KG1 (cell line): ENCODE measurements at regions not wholly inside any gene's neighbourhood (a gene's known extent, or its start where the extent isn't known, plus 50 kb on each side); places are given as distances from the start of the nearest gene placed in this dataset.
"Not testable (repeated sequence)": the region's sequence is repeated elsewhere in the genome, so short reads cannot be mapped to it uniquely, and the experiment has no call there.

Experiments
- DNase-seq: peaks from one replicate; lab custom pipeline; 2025; lab: John Stamatoyannopoulos, UW

DNA sequence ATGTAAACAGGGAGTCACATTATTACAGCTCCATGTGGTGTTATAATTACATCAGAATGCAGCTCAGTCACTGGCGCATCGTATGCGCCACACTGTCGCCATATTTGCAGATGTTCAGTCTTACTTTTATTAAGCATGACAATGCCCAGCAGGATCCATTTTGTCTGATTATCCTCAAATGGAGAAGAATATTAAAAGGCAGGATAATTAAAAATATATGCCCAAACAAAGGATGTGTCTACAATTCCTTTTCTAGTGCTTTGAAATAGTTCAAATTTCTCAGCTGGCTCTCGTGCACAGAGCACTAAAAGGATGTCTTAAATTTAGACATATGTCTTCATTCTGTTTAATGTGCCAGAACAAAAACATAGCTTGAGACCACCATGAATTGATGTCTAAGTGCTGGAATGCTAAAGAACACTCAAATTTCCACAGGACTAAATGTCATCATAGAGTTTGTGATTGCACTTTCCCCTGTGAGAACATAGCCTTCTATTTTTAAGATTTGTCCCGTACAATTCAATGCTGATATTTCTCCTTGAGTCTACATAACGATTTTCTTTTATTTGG is 168.0 kb downstream of the DKK1 start:
- no peak for DNase-seq

DNA sequence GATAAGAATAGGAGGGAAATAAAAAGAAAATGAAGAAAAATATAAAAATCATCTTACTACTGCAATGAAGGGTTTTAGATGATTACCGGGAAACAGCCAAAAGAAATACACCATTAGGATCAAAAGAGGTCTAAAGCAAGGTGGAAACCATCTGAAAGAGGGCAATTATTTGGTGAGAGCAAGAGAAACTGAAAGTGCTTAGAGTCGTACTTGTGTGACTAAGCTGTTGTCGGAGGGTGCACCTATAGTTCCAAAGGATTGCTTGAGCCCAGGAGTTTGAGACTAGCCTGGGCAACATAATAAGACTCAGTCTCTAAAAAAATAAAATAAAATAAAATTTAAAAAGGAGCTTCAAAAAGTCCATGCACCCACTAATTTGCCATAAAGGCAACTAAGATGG is 169.5 kb downstream of the DKK1 start:
- DNase-seq, result no peak

DNA sequence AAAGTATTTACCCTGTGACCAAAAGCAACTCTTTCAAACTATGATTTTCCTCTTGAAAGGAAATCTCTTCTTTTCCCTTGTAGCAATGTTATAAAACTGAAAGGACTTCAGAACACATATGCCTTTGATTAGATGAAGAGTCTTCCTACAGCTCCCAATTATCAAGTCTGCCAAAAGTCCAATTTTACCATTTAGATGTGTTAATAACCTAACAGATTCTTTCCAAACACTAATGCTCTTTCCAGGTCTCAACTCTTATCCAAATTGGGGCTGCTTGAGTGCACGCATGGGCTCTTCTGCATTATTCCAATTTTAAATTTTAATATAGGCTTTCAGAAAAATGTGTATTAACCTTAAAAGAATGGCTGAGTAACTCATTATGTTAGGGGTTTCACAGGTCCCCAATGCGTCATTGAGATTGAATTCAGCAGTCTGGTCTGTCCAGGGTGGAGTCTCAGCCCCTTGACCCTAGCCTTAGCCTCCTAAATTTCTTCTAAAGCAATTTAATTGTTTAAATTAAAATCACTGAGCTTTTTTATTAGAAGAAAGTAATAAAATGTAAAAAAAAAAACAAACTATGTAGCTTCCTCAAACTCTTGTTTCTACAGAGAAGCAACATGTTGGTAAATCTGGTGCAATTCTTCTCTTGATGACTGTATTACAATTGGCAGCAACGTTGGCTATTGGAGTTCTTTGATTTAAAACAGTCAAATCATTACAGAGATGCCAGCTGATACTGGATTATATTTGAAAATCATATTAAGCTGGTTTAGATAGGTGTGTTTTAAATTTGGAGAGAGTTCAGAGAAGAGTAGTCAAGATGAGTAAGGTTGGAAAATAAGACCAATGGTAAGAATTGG is 170.4 kb downstream of the DKK1 start:
- no peak for DNase-seq

DNA sequence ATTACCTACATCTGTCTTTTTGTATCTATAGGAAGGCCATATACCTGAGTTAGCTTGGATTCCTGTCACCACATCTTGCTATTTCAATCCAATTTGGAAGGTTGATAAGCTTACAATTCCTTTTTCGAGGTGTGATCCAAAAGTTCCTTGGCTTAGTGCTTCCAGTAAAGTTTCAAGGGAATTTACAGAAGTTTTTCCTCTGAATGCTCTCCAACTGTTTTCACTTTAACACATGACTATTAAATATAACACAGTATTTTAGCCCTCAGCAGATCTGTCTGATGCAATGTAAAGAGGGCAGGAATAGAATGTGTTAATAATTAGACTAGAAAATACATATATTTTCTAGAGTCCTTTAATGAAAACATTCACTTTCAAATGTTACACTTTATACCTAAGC is 171.4 kb downstream of the DKK1 start:
- DNase-seq, result no peak

DNA sequence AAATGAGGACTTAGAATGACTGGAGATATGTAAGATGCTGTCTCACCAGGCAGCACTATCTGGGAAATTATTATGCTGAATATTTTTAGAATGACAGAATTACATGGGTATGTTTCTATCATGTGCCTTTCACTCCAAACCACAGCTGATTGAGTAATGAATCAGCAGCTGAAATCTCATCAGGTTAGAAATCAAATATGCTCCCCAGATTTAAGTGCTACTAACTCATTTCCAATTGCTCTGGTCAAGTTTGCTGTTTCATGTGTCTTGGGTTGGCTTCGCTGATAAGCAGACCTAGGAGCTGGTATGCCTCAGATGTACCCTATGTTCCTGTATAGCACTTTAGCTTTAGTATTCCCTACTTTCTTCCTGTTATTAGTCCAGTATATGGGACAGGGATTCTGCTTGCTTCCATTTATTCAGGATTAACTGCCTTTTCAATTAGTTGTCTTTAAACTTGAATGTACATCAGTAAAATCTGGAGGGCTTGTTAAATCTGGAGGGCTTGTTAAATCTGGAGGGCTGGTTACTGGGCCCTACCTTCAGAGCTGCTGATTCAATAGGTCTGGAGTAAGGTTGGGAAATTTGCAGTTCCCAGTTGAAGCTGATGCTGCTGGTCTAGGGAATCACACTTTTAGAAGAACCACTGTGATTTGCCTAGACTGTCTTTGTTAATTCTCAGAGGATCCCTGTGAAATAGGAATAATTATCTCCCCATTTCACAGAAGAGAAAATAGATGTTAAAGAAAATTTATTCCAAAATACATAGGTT is 172.9 kb downstream of the DKK1 start:
- DNase-seq, result no peak

DNA sequence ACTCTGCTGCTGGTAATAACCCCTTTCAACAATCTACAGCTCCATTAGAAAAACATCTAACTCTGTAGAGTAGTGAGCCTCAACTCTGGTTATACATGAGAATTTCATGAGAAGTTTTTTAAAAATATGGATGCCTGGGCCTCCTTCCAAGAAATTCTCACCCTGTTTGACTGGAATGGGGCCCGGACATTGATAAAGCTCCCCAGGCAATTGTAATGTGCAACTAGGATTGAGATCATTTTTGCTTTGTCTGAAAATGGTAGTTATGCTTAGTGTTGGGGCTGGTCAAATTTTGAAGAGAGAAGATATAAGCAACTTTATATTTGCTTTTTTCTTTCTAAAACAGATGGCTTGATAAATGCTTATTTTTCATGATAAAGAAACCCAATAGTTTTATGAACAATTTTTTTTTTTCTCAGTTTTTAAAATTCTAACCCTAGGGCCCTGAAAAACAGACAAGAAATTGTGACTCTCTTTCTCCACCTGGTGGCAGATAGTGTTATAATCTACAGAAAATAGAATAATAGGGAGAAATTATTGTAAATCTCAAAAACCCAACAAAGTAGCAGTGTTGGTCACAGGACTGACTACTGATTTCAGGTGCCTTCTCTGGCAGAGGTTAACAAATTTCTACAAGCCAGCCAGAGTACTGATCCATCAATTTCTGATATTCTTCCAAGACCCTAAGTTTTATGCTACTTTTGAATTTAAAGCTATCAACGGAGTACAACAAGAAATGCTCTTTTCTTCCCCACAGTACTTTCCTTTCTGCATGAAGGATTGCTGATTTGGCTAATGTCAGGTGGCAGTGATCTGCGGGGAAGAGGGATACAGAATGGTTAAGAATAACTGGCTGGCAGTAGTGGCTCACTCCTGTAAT is 174.8 kb downstream of the DKK1 start:
- no peak for DNase-seq

DNA sequence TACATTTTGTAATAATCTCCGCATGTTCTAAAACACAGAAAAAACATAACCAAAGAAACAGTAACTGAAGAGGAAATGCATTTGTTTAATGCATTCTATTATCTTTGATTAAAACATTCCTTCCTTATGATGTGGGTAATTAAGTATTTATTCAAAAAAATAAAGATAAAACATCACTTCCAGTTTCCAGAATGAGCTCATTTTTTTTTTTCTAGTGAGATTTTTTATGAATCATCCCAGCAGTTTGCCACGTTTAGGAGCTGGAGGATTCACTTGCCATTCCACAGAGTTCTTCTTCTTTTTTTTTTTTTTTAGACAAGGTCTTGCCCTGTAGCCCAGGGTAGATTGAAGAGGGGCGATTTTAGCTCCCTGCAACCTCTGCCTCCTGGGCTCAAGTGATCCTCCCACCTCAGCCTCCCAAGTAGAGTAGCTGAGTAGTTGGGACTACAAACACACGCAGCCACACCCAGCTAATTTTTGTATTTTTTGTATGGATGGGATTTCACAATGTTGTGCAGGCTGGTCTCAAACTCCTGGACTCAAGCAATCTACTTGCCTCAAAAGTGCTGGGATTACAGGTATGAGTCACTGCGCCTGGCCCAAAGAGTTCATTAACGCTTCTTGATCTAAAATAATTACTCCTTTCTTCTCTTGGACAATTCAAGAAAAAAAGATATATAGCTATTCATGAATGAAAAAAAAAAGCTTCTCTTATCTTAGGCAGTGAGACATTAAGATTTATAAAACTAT is 177.3 kb downstream of the DKK1 start:
- DNase-seq, result no peak

DNA sequence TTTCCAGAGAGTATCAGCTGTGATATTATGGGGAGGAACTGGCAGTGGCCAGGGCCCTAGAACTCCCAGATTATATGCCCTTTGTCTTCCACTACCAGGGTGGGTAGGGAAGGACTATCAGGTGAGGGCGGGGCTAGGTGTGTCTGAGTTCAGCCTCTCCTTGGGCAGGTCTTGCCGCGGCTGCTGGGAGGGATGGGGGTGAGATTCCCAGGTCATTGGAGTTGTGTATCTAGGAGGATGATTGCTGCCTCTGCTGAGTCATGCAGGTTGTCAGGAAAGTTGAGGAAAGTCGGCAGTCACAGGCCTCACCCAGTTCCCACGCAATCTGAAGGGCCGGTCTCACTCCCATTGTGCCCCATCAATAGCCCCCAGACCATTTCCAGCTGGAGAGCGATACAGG is 185.2 kb downstream of the DKK1 start:
- DNase-seq, result no peak

DNA sequence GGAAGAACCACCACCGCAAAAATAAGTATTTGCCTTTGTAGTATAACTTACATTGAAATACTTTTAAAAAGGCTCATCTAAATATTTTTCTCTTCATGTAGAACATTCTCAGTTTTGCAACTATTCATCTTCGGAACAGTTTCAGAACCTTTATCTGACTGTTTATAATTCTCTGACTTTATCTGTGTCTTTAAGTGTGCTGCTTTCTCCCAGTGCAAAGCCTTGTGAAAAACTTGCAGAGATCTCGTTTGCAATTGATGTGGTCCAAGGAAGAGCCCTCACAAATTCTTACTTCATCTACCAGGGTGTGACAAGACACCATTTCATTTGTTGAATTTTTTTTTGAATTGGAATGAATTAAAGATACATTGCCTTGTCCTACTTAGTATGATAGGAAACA is 186.4 kb downstream of the DKK1 start:
- DNase-seq, result no peak

DNA sequence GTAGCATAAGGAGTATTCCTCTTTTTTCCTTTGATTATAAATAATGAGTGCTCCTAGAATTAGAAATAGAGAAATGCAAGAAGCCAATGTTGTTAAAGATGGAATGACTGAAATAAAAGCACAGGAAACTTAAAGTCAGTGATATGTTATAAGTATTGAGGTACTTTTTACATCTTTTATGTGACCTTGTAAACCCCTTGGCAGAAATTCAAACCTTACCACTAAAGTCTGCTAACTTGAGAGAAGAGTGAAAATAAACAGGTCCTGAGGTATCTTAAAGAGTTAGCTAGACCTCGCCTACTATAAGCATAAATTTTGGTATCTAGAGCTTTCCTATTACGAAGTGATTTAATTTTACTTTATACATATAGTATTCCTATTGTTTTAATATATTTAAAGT is 188.2 kb downstream of the DKK1 start:
- DNase-seq, result no peak

DNA sequence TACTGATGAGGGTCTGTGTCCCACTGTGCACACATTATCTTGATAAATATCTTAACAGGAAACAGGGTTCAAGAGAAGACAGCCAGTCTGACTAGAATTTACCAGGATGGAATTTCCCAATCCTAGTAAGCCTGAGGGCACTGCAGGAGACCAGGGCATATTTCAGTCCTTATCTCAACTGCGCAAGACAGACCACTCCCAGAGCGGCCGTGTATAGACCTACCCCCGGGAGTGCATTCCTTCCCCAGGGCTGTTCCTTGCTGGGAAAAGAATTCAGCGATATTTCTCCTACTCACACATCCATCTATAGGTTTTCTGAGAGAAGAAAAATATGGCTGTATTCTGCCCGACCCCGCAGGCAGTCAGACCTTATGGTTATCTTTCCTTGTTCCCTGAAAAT is 191.3 kb downstream of the DKK1 start:
- not testable (repeated sequence) for DNase-seq

DNA sequence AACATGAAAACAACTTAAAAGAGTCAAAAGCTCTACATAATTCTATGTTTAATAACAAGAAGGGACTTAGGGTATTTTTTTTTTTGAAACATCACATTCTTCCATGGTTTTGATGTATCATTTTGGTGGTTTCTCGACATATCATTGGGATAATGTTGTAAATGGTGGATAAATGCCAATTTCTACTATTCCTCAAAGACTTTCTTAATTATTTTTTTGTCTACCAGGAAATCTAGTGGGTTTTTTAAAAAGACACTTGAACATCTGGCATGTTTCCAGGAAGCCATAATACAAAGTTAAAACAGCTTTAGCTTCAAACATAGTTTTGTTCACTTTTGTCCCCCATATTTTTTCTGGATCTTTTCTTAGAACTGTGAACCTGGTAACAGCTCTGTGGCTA is 200.4 kb downstream of the DKK1 start:
- DNase-seq, result no peak

DNA sequence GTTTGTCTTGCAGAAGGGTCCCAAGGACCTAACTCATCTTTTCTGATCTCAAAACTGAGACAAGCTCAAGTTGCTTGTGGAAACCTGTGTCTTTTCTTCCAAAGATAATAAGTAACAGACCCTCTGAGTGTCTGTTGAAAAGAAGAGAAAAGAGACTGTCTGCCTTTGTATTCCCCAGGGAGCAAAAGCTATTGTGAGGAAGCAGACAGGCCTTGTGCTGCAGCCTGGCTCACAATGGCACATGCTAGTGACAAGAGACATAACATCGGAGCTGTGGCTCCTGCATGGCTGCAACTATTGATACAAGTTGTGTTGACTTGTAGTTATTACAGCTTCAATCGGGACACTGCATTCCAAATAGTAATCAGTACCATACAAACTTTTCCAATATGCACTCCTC is 202.9 kb downstream of the DKK1 start:
- no peak for DNase-seq

DNA sequence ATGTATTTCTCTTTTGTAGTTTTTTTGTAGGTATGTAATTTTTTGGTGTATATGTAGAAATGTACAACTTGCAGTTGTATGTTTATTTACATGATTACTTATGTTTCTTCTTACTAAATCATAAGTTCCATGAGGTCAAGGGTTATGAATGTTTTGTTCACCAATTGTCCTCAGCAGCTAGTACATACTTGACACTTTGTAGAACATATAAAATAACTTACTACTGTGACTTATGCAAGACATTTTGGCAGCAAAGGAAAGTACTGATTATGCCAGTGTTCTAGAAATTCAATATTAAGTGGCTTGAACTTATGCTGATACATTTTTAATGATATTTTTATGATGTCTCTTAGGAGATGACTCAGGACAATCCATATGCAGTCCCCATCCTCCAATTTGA is 209.6 kb downstream of the DKK1 start:
- DNase-seq, result no peak

DNA sequence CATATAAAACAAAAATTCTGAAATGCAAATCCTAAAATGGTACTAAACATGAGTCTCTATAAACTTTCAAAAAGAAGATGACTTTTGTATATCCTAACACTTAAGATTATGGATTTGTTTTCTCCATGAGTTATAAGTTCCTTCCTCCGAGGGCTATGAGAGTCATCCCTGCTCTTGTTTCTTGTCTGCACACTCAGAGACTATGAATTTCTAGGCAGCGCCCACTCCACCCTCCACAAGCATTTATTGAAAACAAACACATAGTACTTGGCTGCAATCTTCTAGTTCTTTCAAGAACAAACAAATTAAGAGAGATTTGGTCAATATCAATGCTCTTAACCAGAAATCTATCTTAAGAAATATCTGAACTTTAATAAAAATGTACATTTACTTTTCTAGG is 211.7 kb downstream of the DKK1 start:
- no peak for DNase-seq

DNA sequence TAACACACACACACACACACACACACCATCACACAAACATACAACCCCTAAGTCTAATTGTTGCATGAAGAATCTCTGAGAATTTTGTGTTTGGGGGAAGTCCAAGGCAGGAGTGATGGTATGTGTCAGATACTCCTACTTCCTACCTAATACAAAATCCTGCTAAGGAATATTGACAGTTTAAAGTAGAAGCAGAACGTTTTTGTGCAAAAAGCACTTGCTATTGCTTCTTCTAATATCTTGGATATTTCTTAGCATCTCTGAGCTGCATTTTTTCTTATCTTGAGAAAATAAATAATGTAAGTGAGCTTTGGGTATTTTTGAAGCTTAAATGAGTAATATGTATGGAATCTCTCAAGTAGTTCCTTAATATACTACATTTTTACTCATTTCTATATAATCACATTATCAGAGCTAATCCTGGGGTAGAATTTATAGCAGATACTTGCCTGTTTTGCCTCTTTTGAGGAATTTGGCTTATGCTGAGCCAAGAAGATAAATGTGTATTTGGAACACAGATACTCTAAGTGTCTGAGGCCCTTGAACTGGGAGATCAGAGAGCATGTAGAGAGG is 212.3 kb downstream of the DKK1 start:
- no peak for DNase-seq

DNA sequence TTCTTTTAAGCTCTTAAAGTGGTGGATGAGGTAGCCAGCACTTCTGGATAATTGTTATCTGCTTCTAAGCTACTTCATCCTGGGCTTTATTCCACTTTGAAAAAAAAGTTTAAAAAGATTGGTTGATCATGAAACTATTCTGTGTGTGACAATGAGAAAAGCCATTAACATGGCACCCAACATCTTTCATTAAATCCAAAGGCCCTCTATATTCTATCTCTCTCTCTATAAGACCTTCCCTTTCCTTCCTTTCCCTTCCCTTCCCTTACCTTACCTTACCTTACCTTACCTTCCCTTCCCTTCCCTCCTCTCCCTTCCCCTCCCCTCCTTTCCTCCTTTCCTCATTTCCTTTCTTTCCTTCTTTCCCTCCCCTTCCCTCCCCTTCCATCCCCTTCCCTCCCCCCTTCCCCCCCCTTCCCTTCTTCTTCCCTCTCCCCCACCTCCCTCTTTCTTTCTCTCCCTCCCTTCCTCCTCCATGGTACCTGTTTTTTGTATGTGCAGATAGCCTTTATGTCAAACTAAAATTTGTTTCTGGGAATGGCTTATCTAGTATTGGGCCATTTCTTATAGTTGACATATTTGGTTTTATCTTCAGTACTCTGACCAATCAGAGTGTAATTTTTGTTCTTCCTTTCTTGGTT is 218.7 kb downstream of the DKK1 start:
- DNase-seq, result no peak

DNA sequence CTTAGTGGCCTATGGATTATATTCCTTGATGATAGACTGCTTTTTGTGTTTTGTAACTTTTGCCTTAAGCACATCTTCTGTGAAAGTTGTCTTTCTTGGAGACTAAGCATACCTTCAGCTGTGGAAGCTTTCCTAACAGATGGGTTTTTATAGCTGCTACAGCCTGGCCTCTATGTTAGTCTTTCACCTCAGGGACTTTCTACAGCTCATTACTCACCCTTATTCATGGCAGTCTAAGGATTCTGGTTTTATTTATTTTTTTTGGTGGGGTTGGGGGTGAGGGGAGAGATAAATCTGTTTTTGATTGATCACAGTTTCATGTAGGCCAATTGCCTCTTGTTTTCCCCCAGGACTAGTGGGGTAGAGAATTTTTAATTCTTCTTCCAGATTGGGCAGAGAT is 219.9 kb downstream of the DKK1 start:
- DNase-seq, result no peak

DNA sequence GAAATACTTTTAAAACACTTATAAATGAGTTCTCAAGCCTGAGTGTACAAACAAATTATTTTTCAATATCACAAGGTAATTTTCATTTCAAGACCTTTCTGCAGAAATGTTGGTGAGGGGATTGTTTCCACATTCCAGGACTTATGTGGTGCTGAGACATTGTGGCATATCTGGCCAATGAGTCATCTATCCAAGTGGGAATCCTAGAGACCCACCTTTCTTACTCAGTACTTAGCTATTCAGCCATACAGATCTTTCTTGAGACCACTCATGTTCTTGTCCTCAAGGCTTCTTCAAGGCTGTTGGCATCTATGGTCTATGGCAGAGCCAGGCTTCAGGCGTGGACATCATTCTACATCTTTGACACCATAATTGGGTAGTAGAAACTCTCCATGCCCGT is 225.4 kb downstream of the DKK1 start:
- DNase-seq, result no peak

DNA sequence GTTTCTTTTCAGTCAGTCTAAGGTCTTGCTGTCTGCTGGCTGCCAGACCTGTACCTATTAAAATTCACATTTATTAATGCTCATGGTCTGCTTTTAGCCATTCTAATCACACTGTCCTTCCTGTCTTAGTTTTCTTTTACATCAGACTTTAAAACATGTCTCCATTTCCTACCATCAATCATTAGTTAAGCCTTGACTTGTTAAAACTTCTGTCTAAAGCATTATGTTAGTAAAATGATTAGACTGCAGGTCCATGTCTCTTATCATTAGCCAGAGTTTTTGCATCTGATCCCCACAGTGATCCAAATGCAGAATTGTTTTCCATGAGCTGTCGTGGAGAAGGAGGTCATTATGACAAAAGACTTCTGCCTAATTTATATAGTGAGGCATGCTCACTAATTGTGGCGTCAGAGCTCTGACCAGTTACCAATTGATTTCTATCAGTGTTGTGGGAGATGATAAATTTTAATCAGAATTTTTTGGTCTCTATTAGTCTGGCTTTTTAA is 226.5 kb downstream of the DKK1 start:
- DNase-seq, result no peak
